Kidney (tissue), 13 donors: ENCODE measurements at regions not wholly inside any gene's neighbourhood (a gene's known extent, or its start where the extent isn't known, plus 50 kb on each side); places are given as distances from the start of the nearest gene placed in this dataset.
A peak's percentile ranks its signal among the peaks of the same experiment; 100 is the strongest.

Experiments used
- DNase-seq, 5 donors: peaks; one replicate each; pipeline ENCODE4 v3.0.0-alpha.2; 2013 to 2020
- FAIRE-seq: peaks from 2 replicates; lab custom pipeline; 2012; peaks lifted over from hg19 to GRCh38; lab: Jason Lieb, UNC
- H3K27ac ChIP-seq, 2 donors: one replicate each; pipeline ENCODE4 v1.7.0; 2013; ENCODE audit warnings: low read depth in 2 of 2, low read length in 2 of 2, inconsistent platforms in 1 of 2
- H3K27me3 ChIP-seq: one replicate; pipeline ENCODE4 v1.7.1; 2013; ENCODE audit warnings: low read length, inconsistent platforms; ENCODE audit not compliant: control insufficient read depth, insufficient read depth
- H3K36me3 ChIP-seq, 3 donors: one replicate each; pipeline versions ENCODE4 v1.7.0 to v1.7.1; 2013; ENCODE audit warnings: low read length in 3 of 3, control low read depth in 1 of 3, inconsistent platforms in 1 of 3; ENCODE audit not compliant: insufficient read depth in 3 of 3, control insufficient read depth in 2 of 3
- H3K4me1 ChIP-seq, 3 donors: one replicate each; pipeline versions ENCODE4 v1.7.0 to v1.7.1; 2013; ENCODE audit warnings: low read length in 3 of 3, inconsistent platforms in 1 of 3, low read depth in 1 of 3; ENCODE audit not compliant: control insufficient read depth in 2 of 3, insufficient read depth in 2 of 3
- H3K4me3 ChIP-seq, 3 donors: one replicate each; pipeline versions ENCODE4 v1.7.0 to v1.8.1; 2013; ENCODE audit warnings: low read length in 3 of 3, control low read depth in 1 of 3, inconsistent platforms in 1 of 3
- H3K9ac ChIP-seq, 3 donors: one replicate each; pipeline versions ENCODE4 v1.7.0 to v1.7.1; 2013; ENCODE audit warnings: low read length in 3 of 3, control low read depth in 1 of 3, inconsistent platforms in 1 of 3
- H3K9me3 ChIP-seq, 3 donors: one replicate each; pipeline versions ENCODE4 v1.7.0 to v1.7.1; 2013; ENCODE audit warnings: low read length in 3 of 3, control low read depth in 1 of 3, inconsistent platforms in 1 of 3; ENCODE audit not compliant: control insufficient read depth in 2 of 3, insufficient read depth in 1 of 3
- CTCF ChIP-seq: IDR thresholded peaks from 3 replicates; pipeline ENCODE4 v1.5.1; 2012; ENCODE audit warnings: mild to moderate bottlenecking, moderate library complexity, borderline replicate concordance; ENCODE audit not compliant: insufficient read depth; ENCODE audit errors: extremely low read depth
- intact Hi-C: fragments of 100-400 bp; cut with DNase I; formaldehyde crosslinking; loops from one replicate; pipeline ENCODE4 v1.11.1; 2022
- donor health status: control.
- donor health status: control.
- donor health status: control.
- donor health status: control.
- donor health status: control.
- donor health status: DM: yes; HTN: yes; CAD: no.
- donor health status: Normal renal cell carcinoma (clear cell type).

DNA sequence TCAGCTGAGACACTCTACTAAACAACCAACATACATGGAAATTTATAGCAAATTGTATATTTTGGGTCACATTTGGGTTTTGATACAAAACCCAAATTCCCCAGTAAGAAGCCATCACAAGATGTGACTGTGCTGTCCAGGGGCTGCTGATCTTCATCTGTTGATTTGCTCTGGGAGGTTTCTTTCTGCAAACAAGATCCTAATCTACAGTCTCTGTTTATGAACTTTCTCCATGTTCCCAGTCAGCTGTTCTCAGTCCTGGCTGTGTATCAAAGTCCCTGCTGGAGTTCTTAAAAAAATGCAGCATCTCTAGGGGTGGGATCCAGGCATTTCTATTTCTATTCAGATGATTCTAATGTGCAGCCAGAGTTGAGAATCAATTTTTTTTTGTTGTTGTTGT is 85.1 kb downstream of the ATP23 start:
- no peak for TF ChIP-seq CTCF
- Histone ChIP-seq H3K9me3 (peaks cover 0 to 4% (median 0%) of the 10 kb centered on the region in 3 donors), H3K36me3 (no peaks in the 10 kb centered on the region), H3K9ac (no peak overlapping the region), H3K4me3 (peak overlapping the region in 1 of 3 donors; percentile 4), H3K4me1 (peaks cover 0 to 10% (median 3%) of the 10 kb centered on the region in 3 donors), H3K27ac (peak overlapping the region in 1 of 2 donors; percentile 68), H3K27me3 (no peaks in the 10 kb centered on the region)
- FAIRE-seq (no peak), DNase-seq (peak in 1 of 5 donors; percentile 45)
- intact Hi-C loops, result no loop called here

DNA sequence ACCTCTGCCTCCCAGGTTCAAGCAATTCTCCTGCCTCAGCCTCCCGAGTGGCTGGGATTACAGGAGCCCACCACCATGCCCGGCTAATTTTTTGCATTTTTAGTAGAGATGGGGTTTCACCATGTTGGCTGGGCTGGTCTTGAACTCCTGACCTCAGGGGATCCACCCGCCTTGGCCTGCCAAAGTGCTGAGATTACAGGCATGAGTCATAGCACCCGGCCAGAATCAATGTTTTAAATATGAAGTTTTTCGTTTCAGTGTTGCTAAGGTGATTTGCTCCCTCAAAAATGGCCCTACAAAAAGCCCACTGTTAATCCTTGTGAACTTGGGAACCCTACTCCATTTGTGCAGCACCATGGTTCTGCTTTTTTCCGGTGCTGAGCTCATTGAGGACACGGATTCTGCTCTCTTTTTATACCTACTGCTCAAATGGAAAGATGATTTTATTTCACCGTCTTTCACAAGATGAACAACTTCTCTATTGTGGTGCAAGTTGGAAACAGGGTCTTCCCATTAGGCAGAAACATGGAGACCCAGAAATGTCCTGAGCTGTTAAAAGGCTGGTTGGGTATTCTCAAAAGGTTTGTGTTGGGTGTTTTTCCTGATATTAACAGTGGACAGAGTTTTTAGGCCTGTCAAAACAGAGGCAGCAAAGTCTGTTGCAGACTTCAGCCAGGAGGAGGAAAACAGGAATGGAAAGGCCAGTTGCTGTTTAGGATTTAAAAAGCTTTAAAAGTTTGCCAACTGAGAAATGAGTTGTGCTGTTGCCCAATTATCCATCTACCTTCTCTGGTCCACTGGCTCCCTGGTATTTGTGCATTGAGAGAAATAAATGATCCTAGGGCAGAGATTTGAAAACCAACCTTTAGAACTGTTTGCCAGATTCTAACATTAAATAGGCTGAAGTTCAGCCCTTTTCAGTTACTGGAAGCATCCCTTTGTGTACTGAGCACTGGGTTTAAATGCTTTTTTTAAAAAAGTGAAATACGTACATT is 85.8 kb downstream of the ATP23 start:
- Histone ChIP-seq H3K9ac (no peak overlapping the region), H3K4me3 (no peak overlapping the region), H3K27ac (peak overlapping the region; percentile 37 to 78), H3K27me3 (no peaks in the 10 kb centered on the region), H3K9me3 (peaks cover 0 to 4% (median 0%) of the 10 kb centered on the region in 3 donors), H3K36me3 (no peaks in the 10 kb centered on the region), H3K4me1 (peaks cover 0 to 10% (median 3%) of the 10 kb centered on the region in 3 donors)
- TF ChIP-seq CTCF, result no peak
- intact Hi-C loops, result no loop called here
- DNase-seq (peak in 2 of 5 donors; percentile 26 to 53), FAIRE-seq (peak; percentile 70)

- TF ChIP-seq CTCF, result no peak
- Histone ChIP-seq H3K9me3 (peaks cover 0 to 4% (median 0%) of the 10 kb centered on the region in 3 donors), H3K27me3 (no peaks in the 10 kb centered on the region), H3K9ac (no peak overlapping the region), H3K4me3 (no peak overlapping the region), H3K4me1 (peaks cover 0 to 10% (median 3%) of the 10 kb centered on the region in 3 donors), H3K27ac (peak overlapping the region in 1 of 2 donors; percentile 87), H3K36me3 (no peaks in the 10 kb centered on the region)
- DNase-seq (peak in 1 of 5 donors; percentile 3), FAIRE-seq (no peak)
- intact Hi-C loops, result no loop called here
Measured at GRCh38 chr12:58028294-58028693, 86.9 kb downstream of the ATP23 start.
